ENCODE measurements at regions not wholly inside any gene's neighbourhood (a gene's known extent, or its start where the extent isn't known, plus 50 kb on each side); places are given as distances from the start of the nearest gene placed in this dataset.

- no peak overlapping the region for H2BK120ac ChIP-seq (ENCODE audit: low read depth, low read length)
- intact Hi-C loops (cut with micrococcal nuclease) (no loop called here), in situ Hi-C loops (cut with MboI; ENCODE audit: low sequenced_read_pairs) (no loop called here), dilution Hi-C loops (cut with HindIII; ENCODE audit: low sequenced_read_pairs, unreplicated experiment) (no loop called here)
- TF ChIP-seq RFX5 (IDR thresholded peaks at IDR 0.05; ENCODE audit: low read depth, low read length) (no peak), CTCF (conservative IDR thresholded peaks at IDR 0.05; ENCODE audit: low read depth, low read length) (no peak), USF2 (IDR thresholded peaks at IDR 0.05; ENCODE audit: low read depth, low read length) (no peak)
- no peak overlapping the region for H3K4ac ChIP-seq (ENCODE audit: low read depth, low read length)
- no peak overlapping the region for H2AK5ac ChIP-seq (ENCODE audit: low read depth, low read length)
- no peak overlapping the region for H3K56ac ChIP-seq (ENCODE audit: extremely low read depth, insufficient read depth, low read length)
- no peak overlapping the region for H3K18ac ChIP-seq (ENCODE audit: low read depth, low read length)
- H3K79me1 ChIP-seq (ENCODE audit: low read depth in 1 of 2, low read length in 2 of 2) = no peaks in the 10 kb centered on the region
- H3K9me3 ChIP-seq (ENCODE audit: control insufficient read depth, insufficient read depth, low read length) = peaks cover 4% of the 10 kb centered on the region; the same call in 1 of the 2 replicates
- ChIA-PET CTCF (no interaction called here), POLR2A (ENCODE audit: unreplicated experiment) (no interaction called here)
- H2BK20ac ChIP-seq (ENCODE audit: low read depth, low read length) = no peak overlapping the region
- H3K36me3 ChIP-seq (ENCODE audit: control insufficient read depth, insufficient read depth, low read length) = no peaks in the 10 kb centered on the region
- H3K9ac ChIP-seq (ENCODE audit: low read depth, low read length) = no peak overlapping the region
- H3K4me3 ChIP-seq (ENCODE audit: insufficient read depth, low read depth, low read length) = no peak overlapping the region
- H4K8ac ChIP-seq (ENCODE audit: low read depth in 2 of 2, low read length in 2 of 2) = no peak overlapping the region
- DNase-seq = no peak
- H3K23ac ChIP-seq (ENCODE audit: low read depth, low read length) = no peak overlapping the region
- no TSS peak for BruUV-seq (replicated peaks)
- H2AK9ac ChIP-seq (replicated peaks; ENCODE audit: low read depth, low read length, poor library complexity) = no peak overlapping the region
- WGBS, 2 experiments (ENCODE audit: extremely low coverage in 2 of 2, insufficient read length in 1 of 2) = no CpG with 5 or more reads among the region's 5 CpGs
- H4K91ac ChIP-seq (ENCODE audit: insufficient read depth, low read depth, low read length) = no peak overlapping the region
- no peaks in the 10 kb centered on the region for H4K20me1 ChIP-seq (ENCODE audit: insufficient read depth, low read length)
- H2BK5ac ChIP-seq (ENCODE audit: low read depth, low read length, poor library complexity, severe bottlenecking) = no peak overlapping the region
- no peak overlapping the region for H4K5ac ChIP-seq (ENCODE audit: low read depth, low read length)
- no peak overlapping the region for H2AFZ ChIP-seq (replicated peaks; ENCODE audit: low read length, poor library complexity)
- no peaks in the 10 kb centered on the region for H3K9me1 ChIP-seq (ENCODE audit: insufficient read depth, low read length)
- no peak for ATAC-seq (ENCODE audit: low read depth)
- H3K27me3 ChIP-seq (ENCODE audit: control insufficient read depth, insufficient read depth, low read length) = no peaks in the 10 kb centered on the region
- H3K27ac ChIP-seq (ENCODE audit: insufficient read depth, low read length) = no peak overlapping the region
- no peaks in the 10 kb centered on the region for H3K4me1 ChIP-seq (ENCODE audit: control insufficient read depth, insufficient read depth, low read length)
- H2BK15ac ChIP-seq (ENCODE audit: low read depth, low read length) = no peak overlapping the region
- H3K14ac ChIP-seq (replicated peaks; ENCODE audit: low read depth, low read length) = no peak overlapping the region
- no peak overlapping the region for H3K4me2 ChIP-seq (ENCODE audit: low read depth, low read length)
Observed at GRCh38 chr1:102336602-102337001, 339.9 kb upstream of the OLFM3 start.
